ENCODE measurements at regions not wholly inside any gene's neighbourhood (a gene's known extent, or its start where the extent isn't known, plus 50 kb on each side); places are given as distances from the start of the nearest gene placed in this dataset.

DNA sequence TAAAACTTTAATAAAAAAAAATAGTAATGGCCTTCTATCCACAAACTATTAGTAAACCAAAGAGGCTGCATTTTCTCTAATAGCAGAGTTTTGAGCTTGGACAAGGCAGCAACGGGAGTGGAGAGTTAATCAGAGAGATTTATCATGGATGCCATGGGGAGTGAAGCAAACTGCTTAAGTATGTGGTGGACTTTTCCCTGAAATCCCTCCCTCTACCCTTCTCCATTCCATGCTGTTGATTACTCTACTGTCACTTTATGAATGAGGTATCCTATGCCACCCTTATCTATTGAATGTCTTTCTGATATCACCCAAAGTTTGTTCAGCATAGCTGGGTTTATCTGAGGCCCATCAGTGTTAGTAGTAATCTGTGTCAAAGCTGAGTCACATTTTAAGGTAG, 335.6 kb upstream of the TRAM1L1 start:
- H3K4me3 ChIP-seq (replicated peaks in 1 of 2; ENCODE audit: low read depth in 2 of 2, low read length in 2 of 2), result no peak overlapping the region
- TF ChIP-seq, protein P1, sequence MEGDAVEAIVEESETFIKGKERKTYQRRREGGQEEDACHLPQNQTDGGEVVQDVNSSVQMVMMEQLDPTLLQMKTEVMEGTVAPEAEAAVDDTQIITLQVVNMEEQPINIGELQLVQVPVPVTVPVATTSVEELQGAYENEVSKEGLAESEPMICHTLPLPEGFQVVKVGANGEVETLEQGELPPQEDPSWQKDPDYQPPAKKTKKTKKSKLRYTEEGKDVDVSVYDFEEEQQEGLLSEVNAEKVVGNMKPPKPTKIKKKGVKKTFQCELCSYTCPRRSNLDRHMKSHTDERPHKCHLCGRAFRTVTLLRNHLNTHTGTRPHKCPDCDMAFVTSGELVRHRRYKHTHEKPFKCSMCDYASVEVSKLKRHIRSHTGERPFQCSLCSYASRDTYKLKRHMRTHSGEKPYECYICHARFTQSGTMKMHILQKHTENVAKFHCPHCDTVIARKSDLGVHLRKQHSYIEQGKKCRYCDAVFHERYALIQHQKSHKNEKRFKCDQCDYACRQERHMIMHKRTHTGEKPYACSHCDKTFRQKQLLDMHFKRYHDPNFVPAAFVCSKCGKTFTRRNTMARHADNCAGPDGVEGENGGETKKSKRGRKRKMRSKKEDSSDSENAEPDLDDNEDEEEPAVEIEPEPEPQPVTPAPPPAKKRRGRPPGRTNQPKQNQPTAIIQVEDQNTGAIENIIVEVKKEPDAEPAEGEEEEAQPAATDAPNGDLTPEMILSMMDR (IDR thresholded peaks at IDR 0.05; ENCODE audit: low read depth, low read length), result no peak
- DNase-seq (ENCODE audit: low read depth in 2 of 2), result no peak

GRCh38 chr4:117421706-117422105, 336.3 kb upstream of the TRAM1L1 start:
- no peak for DNase-seq (ENCODE audit: low read depth in 2 of 2)
- TF ChIP-seq, protein P1 (IDR thresholded peaks at IDR 0.05; ENCODE audit: low read depth, low read length), result no peak
- no peak overlapping the region for H3K4me3 ChIP-seq (replicated peaks in 1 of 2; ENCODE audit: low read depth in 2 of 2, low read length in 2 of 2)

GRCh38 chr4:117422297-117422696, 336.9 kb upstream of the TRAM1L1 start:
- no peak overlapping the region for H3K4me3 ChIP-seq (replicated peaks in 1 of 2; ENCODE audit: low read depth in 2 of 2, low read length in 2 of 2)
- TF ChIP-seq, protein P1 (IDR thresholded peaks at IDR 0.05; ENCODE audit: low read depth, low read length), result no peak
- no peak for DNase-seq (ENCODE audit: low read depth in 2 of 2)

DNA sequence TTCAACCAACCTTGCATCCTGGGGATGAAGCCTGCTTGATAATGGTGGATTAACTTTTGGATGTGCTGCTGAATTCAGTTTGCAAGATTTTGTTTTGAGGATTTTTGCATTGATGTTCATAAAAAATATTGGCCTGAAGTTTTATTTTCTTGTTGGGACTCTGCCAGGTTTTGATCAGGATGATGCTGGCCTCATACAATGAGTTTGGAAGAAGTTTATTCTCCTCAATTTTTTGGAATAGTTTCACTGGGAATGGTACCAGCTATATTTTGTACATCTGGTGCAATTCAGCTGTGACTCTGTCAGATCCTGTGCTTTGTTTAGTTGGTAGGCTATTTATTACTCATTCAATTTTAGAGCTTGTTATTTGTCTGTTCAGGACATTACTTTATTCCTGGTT, 340.3 kb upstream of the TRAM1L1 start:
- TF ChIP-seq, protein P1 (IDR thresholded peaks at IDR 0.05; ENCODE audit: low read depth, low read length), result no peak
- DNase-seq (ENCODE audit: low read depth in 2 of 2), result no peak
- no peak overlapping the region for H3K4me3 ChIP-seq (replicated peaks in 1 of 2; ENCODE audit: low read depth in 2 of 2, low read length in 2 of 2)

GRCh38 chr4:117428536-117428935, 343.2 kb upstream of the TRAM1L1 start:
- H3K4me3 ChIP-seq (replicated peaks in 1 of 2; ENCODE audit: low read depth in 2 of 2, low read length in 2 of 2), result no peak overlapping the region
- DNase-seq (ENCODE audit: low read depth in 2 of 2), result no peak
- TF ChIP-seq, protein P1 (IDR thresholded peaks at IDR 0.05; ENCODE audit: low read depth, low read length), result no peak

DNA sequence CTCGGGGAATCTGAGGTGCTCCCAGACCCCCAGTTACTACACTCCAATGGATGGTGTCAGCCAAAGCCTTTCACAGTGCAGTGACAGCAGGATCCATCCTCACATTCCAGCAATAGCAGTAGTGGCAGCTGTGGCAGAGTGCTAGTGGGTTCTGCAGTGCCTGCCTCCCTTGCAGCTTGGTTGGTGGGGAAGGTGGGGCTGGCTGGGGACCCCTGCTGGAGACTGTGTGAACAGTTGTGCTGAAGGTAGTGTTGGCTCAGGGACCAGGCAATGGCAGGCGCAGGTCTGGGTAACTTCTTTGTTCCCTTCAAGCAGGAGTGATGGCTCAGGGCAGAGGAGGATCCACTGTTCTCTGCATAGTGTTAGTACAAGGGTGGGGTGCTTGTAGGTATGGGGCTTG, 343.7 kb upstream of the TRAM1L1 start:
- TF ChIP-seq, protein P1 (IDR thresholded peaks at IDR 0.05; ENCODE audit: low read depth, low read length), result no peak
- H3K4me3 ChIP-seq (replicated peaks in 1 of 2; ENCODE audit: low read depth in 2 of 2, low read length in 2 of 2), result no peak overlapping the region
- DNase-seq (ENCODE audit: low read depth in 2 of 2), result no peak

- TF ChIP-seq, protein P1 (IDR thresholded peaks at IDR 0.05; ENCODE audit: low read depth, low read length), result no peak
- no peak overlapping the region for H3K4me3 ChIP-seq (replicated peaks in 1 of 2; ENCODE audit: low read depth in 2 of 2, low read length in 2 of 2)
Measured at GRCh38 chr4:117429506-117429905, 344.1 kb upstream of the TRAM1L1 start.

More at GRCh38 chr4:117429506-117429905, 344.1 kb upstream of the TRAM1L1 start:
- no peak for DNase-seq (ENCODE audit: low read depth in 2 of 2)
